SKM-1 (cell line): ENCODE measurements at regions not wholly inside any gene's neighbourhood (a gene's known extent, or its start where the extent isn't known, plus 50 kb on each side); places are given as distances from the start of the nearest gene placed in this dataset.
A peak's percentile ranks its signal among the peaks of the same experiment; 100 is the strongest.

Experiments used
- DNase-seq: peaks from one replicate; lab custom pipeline; 2025; ENCODE audit not compliant: unreplicated experiment; lab: John Stamatoyannopoulos, UW

GRCh38 chr2:41962922-41963622 is 84.7 kb upstream of the PKDCC start:
- DNase-seq, result no peak

GRCh38 chr2:41963661-41964525 is 83.9 kb upstream of the PKDCC start:
- no peak for DNase-seq

GRCh38 chr2:41965173-41965908 is 82.5 kb upstream of the PKDCC start:
- no peak for DNase-seq

- no peak for DNase-seq
These were observed 81.9 kb upstream of the PKDCC start for GRCh38 chr2:41965909-41966295.

- no peak for DNase-seq
These were observed 81.4 kb upstream of the PKDCC start for GRCh38 chr2:41966431-41966893.

GRCh38 chr2:41966920-41967319 is 80.9 kb upstream of the PKDCC start:
- DNase-seq, result peak; percentile 70

- no peak for DNase-seq
These were observed 80.2 kb upstream of the PKDCC start for GRCh38 chr2:41967476-41968181.

- DNase-seq, result no peak
These were observed 79.6 kb upstream of the PKDCC start for GRCh38 chr2:41968182-41968578.

GRCh38 chr2:41970988-41971660 is 76.7 kb upstream of the PKDCC start:
- no peak for DNase-seq

- no peak for DNase-seq
These were observed 75.6 kb upstream of the PKDCC start for GRCh38 chr2:41972179-41972578.

- DNase-seq, result peak; percentile 12
These were observed 75.0 kb upstream of the PKDCC start for GRCh38 chr2:41972819-41973218.

- DNase-seq, result no peak
These were observed 74.0 kb upstream of the PKDCC start for GRCh38 chr2:41973871-41974270.

- DNase-seq, result no peak
These were observed 66.4 kb upstream of the PKDCC start for GRCh38 chr2:41981417-41981816.

- DNase-seq, result no peak
These were observed 62.2 kb upstream of the PKDCC start for GRCh38 chr2:41985573-41986095.

- DNase-seq, result no peak
These were observed 58.2 kb upstream of the PKDCC start for GRCh38 chr2:41989501-41990180.

- DNase-seq, result no peak
These were observed 57.6 kb upstream of the PKDCC start for GRCh38 chr2:41990245-41990644.

- no peak for DNase-seq
These were observed 57.1 kb upstream of the PKDCC start for GRCh38 chr2:41990688-41991087.

GRCh38 chr2:41992056-41992642 is 55.7 kb upstream of the PKDCC start:
- DNase-seq, result no peak
